NCI-H510A (cell line): ENCODE measurements at regions not wholly inside any gene's neighbourhood (a gene's known extent, or its start where the extent isn't known, plus 50 kb on each side); places are given as distances from the start of the nearest gene placed in this dataset.

Experiments used
- DNase-seq: peaks from one replicate; lab custom pipeline; 2025; lab: John Stamatoyannopoulos, UW

- DNase-seq, result no peak
These were observed 714.8 kb downstream of the TLR4 start for GRCh38 chr9:118418887-118419565.

DNA sequence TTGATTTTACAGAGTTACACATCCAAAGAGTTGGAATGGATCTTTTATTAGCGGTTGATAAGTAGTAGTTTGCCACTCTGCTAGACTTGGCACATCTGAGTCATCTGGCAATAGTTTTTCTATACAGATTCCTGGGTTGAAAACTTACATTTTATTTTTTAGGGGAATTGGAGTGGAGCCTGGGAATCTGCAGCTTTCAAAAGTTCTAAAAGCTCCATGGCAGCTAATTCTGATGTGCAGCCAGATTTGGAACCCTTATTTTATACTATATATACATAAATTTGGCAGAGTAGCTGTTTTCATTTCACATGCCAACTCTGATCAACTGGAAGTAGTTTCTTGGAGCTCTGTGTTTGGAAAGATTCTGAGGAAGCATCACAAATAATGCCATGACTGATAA is 715.5 kb downstream of the TLR4 start:
- DNase-seq, result no peak

- no peak for DNase-seq
These were observed 718.3 kb downstream of the TLR4 start for GRCh38 chr9:118422508-118422907.

- DNase-seq, result no peak
These were observed 718.8 kb downstream of the TLR4 start for GRCh38 chr9:118423021-118423420.

DNA sequence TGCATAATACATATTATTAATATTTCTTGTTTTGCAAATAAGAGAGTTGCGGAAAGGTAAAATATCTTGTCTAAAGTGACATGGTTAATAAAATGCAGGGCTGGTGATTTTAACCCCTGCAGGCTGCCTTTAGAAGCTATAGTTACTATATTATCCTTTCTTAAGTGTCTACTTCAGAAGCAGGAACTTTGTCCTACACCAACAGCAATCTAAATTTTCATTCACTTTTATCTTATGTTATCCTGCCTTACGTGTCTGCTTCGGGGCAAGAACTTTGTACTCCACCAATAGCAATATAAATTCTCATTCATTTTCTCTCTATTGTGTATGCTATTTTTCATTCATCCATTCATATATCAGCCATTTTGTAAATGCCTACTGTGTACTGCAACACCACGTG is 719.5 kb downstream of the TLR4 start:
- no peak for DNase-seq

- no peak for DNase-seq
These were observed 722.6 kb downstream of the TLR4 start for GRCh38 chr9:118426772-118427171.

DNA sequence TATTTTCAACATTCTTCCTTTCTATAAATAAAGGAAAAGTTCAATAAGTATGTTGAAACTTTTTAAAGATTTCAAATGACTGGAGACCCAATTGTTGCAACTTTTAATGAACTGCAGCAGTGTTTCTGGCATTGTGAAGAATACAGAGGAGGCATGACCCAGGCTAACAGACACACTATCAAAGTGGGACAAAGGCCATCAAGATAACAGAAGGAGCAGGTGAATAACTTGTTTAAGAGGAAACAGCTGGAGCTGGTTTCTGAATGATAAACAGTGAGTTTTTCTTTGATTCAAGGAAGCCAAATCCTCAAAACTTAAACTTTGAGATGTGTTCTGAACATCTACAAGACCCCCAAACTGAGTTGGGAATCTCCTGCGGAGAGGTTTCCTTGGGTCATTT is 734.6 kb downstream of the TLR4 start:
- no peak for DNase-seq

DNA sequence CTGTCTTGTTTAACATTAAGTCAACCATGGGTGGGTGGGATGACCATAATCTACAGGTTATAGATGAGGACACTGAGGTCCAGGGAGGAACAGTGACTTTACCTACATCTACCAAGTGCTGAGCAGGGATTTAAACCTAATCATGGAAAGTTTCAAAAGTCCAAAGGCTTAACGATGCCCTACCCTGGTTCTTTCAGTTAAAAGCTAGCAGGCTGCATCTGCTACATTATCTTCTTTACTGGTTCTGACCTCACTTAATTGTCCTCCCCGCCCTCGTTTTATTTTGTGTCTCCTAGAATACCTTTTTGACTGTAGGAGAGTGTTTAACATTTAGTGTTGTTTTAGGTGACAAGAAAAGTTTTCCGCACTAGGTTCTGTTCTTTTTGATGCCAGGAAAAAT is 735.2 kb downstream of the TLR4 start:
- no peak for DNase-seq

DNA sequence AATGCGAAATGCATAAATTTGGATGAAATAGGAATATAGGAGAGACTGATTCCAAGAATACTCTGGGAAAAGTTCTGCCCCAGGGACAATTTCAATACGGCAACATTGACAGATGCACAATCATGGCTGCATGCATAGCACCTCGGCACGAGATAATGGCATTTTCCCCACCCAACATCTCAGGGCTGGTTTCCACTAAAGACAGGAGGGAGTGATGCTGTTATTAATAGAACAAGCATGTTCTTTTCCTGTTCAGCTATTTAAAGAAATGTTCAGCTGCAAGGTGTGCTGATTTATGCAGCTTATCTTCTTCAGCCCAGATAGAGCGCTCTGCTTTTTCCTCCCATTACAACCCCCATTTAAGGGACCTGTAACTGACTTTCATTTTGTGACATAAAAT is 740.2 kb downstream of the TLR4 start:
- DNase-seq, result no peak

- DNase-seq, result no peak
These were observed 742.9 kb downstream of the TLR4 start for GRCh38 chr9:118446943-118447639.

- no peak for DNase-seq
These were observed 745.4 kb downstream of the TLR4 start for GRCh38 chr9:118449554-118449953.

DNA sequence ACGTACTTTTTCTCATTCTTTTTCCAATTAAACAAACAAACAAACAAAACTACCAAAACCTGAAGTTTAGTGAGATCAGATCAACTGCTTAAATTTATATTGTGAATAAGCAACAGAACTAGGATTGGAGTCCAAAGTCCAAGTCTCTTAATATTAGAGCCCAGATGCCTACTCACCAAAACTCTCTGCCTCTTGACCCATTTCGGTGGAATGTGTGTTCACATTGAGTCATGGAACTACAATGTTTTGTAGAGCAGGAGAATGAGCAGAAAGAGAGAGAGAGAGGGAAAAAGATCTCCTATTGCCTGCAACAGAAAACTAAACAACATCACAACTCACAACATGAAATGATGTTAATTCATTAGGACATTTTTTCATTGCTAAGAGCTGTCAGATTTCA is 751.1 kb downstream of the TLR4 start:
- no peak for DNase-seq

GRCh38 chr9:118455788-118456187 is 751.6 kb downstream of the TLR4 start:
- no peak for DNase-seq

- no peak for DNase-seq
These were observed 753.2 kb downstream of the TLR4 start for GRCh38 chr9:118457171-118458000.

- no peak for DNase-seq
These were observed 755.7 kb downstream of the TLR4 start for GRCh38 chr9:118459913-118460312.

DNA sequence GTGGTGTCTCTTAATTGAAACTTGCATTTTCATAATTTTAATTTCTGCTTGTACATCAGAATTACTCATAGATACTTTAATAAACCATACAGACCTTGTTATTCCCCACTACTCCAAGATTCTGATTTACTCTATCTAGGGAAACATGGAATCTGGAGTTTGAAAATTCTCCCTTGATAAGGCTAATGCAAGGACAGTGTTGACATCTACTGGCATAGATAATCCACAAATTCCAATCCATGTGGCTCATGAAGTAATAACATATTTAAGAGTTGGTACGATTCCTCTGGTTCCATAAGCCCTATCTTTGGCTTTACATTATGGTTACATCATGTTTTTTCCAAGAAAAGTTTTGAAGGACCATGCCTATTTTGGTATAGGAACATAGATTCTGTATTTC is 759.2 kb downstream of the TLR4 start:
- DNase-seq, result no peak

DNA sequence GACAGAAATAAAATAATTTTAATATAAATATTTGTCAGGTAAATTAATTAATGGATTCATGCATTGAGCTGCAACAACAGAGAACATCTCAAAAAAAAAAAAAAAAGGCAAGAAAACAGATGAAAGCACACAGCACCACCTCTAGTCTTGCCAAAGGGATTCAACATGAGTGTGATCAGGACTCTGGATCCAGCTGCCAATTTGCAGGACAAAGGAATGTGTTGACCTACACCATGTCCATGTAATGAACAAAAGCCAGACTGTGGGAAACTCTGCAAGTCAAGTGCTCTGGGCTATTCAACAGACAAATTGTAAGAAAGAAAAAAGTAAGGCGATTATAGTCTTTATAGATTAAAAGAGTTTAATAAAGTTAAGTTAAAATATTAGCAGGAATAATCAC is 769.3 kb downstream of the TLR4 start:
- no peak for DNase-seq

DNA sequence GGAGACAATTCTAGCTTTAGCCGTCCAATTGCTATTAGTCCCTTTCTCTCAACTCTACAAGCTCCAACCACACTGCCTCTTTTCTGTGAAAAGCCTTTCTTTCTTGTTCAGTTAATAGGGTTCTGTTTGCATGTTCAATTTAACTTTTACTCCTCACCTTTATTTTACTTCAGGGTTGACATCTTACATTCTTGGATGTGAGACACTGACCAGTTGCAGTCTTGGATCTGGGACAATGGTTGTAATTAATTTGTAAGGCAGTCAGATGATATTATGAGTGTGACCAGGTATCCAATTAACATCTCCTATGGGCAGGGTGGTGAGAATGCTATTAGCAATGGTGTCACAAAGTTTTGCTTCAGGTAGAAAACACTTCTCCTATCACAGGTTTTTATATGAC is 774.5 kb downstream of the TLR4 start:
- no peak for DNase-seq

GRCh38 chr9:118482306-118482705 is 778.1 kb downstream of the TLR4 start:
- no peak for DNase-seq

- no peak for DNase-seq
These were observed 779.5 kb downstream of the TLR4 start for GRCh38 chr9:118483677-118484076.

- no peak for DNase-seq
These were observed 799.0 kb downstream of the TLR4 start for GRCh38 chr9:118503236-118503635.

- DNase-seq, result no peak
These were observed 806.5 kb downstream of the TLR4 start for GRCh38 chr9:118510711-118511110.

DNA sequence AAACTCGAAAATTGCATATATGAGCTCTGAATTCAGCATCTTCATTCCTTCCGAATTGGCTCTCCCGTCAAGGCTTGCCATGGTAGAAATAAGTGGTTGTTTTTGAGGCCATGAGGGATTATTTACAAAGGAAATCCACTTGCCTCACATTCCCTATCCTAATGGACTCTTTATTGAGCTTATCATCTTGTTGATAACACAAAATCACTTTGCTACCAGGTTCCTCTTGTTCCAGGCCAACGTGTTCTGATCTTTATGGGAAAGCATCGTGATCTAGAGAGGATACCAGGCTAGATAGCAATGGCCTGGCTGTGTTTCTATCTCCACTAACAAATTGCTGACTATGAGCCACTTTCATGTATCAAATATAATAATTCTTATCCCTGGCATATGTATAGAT is 811.7 kb downstream of the TLR4 start:
- no peak for DNase-seq
